GM08714 (cell line): ENCODE measurements at regions not wholly inside any gene's neighbourhood (a gene's known extent, or its start where the extent isn't known, plus 50 kb on each side); places are given as distances from the start of the nearest gene placed in this dataset.

Experiments
- H3K4me3 ChIP-seq: fragments of 200-500 bp; sonication (Bioruptor generic); 2 replicates; pipeline ENCODE4 v1.5.1; 2014; ENCODE audit warnings: mild to moderate bottlenecking, low read length, inconsistent platforms
- ZNF274 ChIP-seq: IDR thresholded peaks from 2 replicates; pipeline ENCODE4 v1.6.1; 2012; ENCODE audit warnings: mild to moderate bottlenecking, low read depth, low read length

- H3K4me3 ChIP-seq = no peak overlapping the region
- TF ChIP-seq ZNF274 = no peak
These were observed 101.2 kb downstream of the ERMARD start for GRCh38 chr6:169852504-169853195.

- TF ChIP-seq ZNF274 = no peak
- H3K4me3 ChIP-seq = no peak overlapping the region
These were observed 100.5 kb downstream of the ERMARD start for GRCh38 chr6:169851641-169852503.

- no peak overlapping the region for H3K4me3 ChIP-seq
- TF ChIP-seq ZNF274 = no peak
These were observed 99.3 kb downstream of the ERMARD start for GRCh38 chr6:169850746-169851145.

GRCh38 chr6:169850154-169850553 is 98.7 kb downstream of the ERMARD start:
- TF ChIP-seq ZNF274 = no peak

GRCh38 chr6:169849396-169849795 is 98.0 kb downstream of the ERMARD start:
- no peak overlapping the region for H3K4me3 ChIP-seq
- TF ChIP-seq ZNF274 = no peak

More at GRCh38 chr6:169850154-169850553, 98.7 kb downstream of the ERMARD start:
- H3K4me3 ChIP-seq = no peak overlapping the region

- TF ChIP-seq ZNF274 = no peak
- H3K4me3 ChIP-seq = no peak overlapping the region
These were observed 97.5 kb downstream of the ERMARD start for GRCh38 chr6:169848946-169849345.

GRCh38 chr6:169847901-169848311 is 96.5 kb downstream of the ERMARD start:
- H3K4me3 ChIP-seq = no peak overlapping the region
- no peak for TF ChIP-seq ZNF274

- no peak for TF ChIP-seq ZNF274
- H3K4me3 ChIP-seq = no peak overlapping the region
These were observed 95.8 kb downstream of the ERMARD start for GRCh38 chr6:169847141-169847674.

GRCh38 chr6:169846286-169847056 is 95.0 kb downstream of the ERMARD start:
- no peak overlapping the region for H3K4me3 ChIP-seq
- TF ChIP-seq ZNF274 = no peak

- H3K4me3 ChIP-seq = no peak overlapping the region
- no peak for TF ChIP-seq ZNF274
These were observed 94.2 kb downstream of the ERMARD start for GRCh38 chr6:169845426-169846285.

- no peak for TF ChIP-seq ZNF274
These were observed 93.5 kb downstream of the ERMARD start for GRCh38 chr6:169844946-169845345.

GRCh38 chr6:169843991-169844390 is 92.6 kb downstream of the ERMARD start:
- H3K4me3 ChIP-seq = no peak overlapping the region
- TF ChIP-seq ZNF274 = no peak

More at GRCh38 chr6:169844946-169845345, 93.5 kb downstream of the ERMARD start:
- no peak overlapping the region for H3K4me3 ChIP-seq

- H3K4me3 ChIP-seq = no peak overlapping the region
- TF ChIP-seq ZNF274 = no peak
These were observed 91.7 kb downstream of the ERMARD start for GRCh38 chr6:169843110-169843509.
